DND-41 (cell line): ENCODE measurements at regions not wholly inside any gene's neighbourhood (a gene's known extent, or its start where the extent isn't known, plus 50 kb on each side); places are given as distances from the start of the nearest gene placed in this dataset.

Experiments used
- ATAC-seq: fragments of 200-7000 bp; cut with Tn5 transposase; 3 replicates; pipeline ENCODE4 v1.9.1; 2021; ENCODE audit warnings: low read depth; ENCODE audit not compliant: insufficient read depth
- DNase-seq: peaks from one replicate; pipeline ENCODE4 v3.0.0-alpha.2; 2020
- H2AFZ ChIP-seq: 2 replicates; pipeline ENCODE4 v1.6.0; 2012; ENCODE audit warnings: low read depth, low read length
- H3K27ac ChIP-seq: 2 replicates; pipeline ENCODE4 v1.5.1; 2012; ENCODE audit warnings: low read length, inconsistent platforms
- H3K27me3 ChIP-seq: fragments of 200-600 bp; sonication (generic); 2 replicates; pipeline ENCODE4 v1.6.0; 2012; ENCODE audit warnings: low read length, mild to moderate bottlenecking, inconsistent platforms; ENCODE audit not compliant: insufficient read depth, poor library complexity
- H3K36me3 ChIP-seq: 2 replicates; pipeline ENCODE4 v1.5.1; 2012; ENCODE audit warnings: low read length, inconsistent platforms; ENCODE audit not compliant: insufficient read depth
- H3K4me1 ChIP-seq: 2 replicates; pipeline ENCODE4 v1.5.1; 2012; ENCODE audit warnings: mild to moderate bottlenecking, low read length; ENCODE audit not compliant: insufficient read depth
- H3K4me2 ChIP-seq: 2 replicates; pipeline ENCODE4 v1.6.0; 2012; ENCODE audit warnings: mild to moderate bottlenecking, moderate library complexity, low read length, inconsistent platforms; ENCODE audit not compliant: insufficient read depth
- H3K4me3 ChIP-seq, 2 experiments: fragments of 200-600 bp in 1 of 2; shearing (Covaris generic) in 1 of 2; 2 replicates each; pipeline ENCODE4 v1.5.1; 2012 to 2016; ENCODE audit warnings: inconsistent platforms in 2 of 2, low read length in 2 of 2, mild to moderate bottlenecking in 2 of 2, low read depth in 1 of 2, moderate library complexity in 1 of 2
- H3K79me2 ChIP-seq: 2 replicates; pipeline ENCODE4 v1.6.0; 2012; ENCODE audit warnings: low read length, inconsistent platforms; ENCODE audit not compliant: insufficient read depth
- H3K9ac ChIP-seq: 2 replicates; pipeline ENCODE4 v1.6.0; 2012; ENCODE audit warnings: low read depth, mild to moderate bottlenecking, inconsistent platforms, low read length, moderate library complexity
- H3K9me3 ChIP-seq: 2 replicates; pipeline ENCODE4 v1.5.1; 2012; ENCODE audit warnings: low read length, moderate library complexity, mild to moderate bottlenecking, inconsistent platforms; ENCODE audit not compliant: insufficient read depth, severe bottlenecking
- H4K20me1 ChIP-seq: 2 replicates; pipeline ENCODE4 v1.6.0; 2012; ENCODE audit warnings: low read length; ENCODE audit not compliant: insufficient read depth
- CTCF ChIP-seq: IDR thresholded peaks from 2 replicates; pipeline ENCODE4 v1.5.1; 2012; ENCODE audit warnings: borderline replicate concordance, low read length, moderate library complexity, mild to moderate bottlenecking; ENCODE audit not compliant: poor library complexity, severe bottlenecking; ENCODE audit errors: extremely low read depth
- EZH2 ChIP-seq: IDR thresholded peaks from 3 replicates; pipeline ENCODE4 v1.6.1; 2012; ENCODE audit warnings: borderline replicate concordance, low read depth, mild to moderate bottlenecking, moderate library complexity, low read length, inconsistent platforms; ENCODE audit not compliant: severe bottlenecking

GRCh38 chr4:136441629-136442282, 1090.5 kb downstream of the PCDH18 start:
- Histone ChIP-seq H2AFZ (no peak overlapping the region), H3K36me3 (no peaks in the 10 kb centered on the region), H3K9me3 (peaks cover 10% of the 10 kb centered on the region), H3K4me1 (no peaks in the 10 kb centered on the region), H3K4me3 (no peak overlapping the region), H3K79me2 (no peaks in the 10 kb centered on the region), H3K9ac (no peak overlapping the region), H3K27me3 (no peaks in the 10 kb centered on the region), H3K27ac (no peak overlapping the region), H3K4me2 (no peak overlapping the region), H4K20me1 (no peaks in the 10 kb centered on the region)
- DNase-seq (no peak), ATAC-seq (no peak)
- TF ChIP-seq CTCF (no peak), EZH2 (no peak)

GRCh38 chr4:136438645-136439044, 1093.6 kb downstream of the PCDH18 start:
- no peak overlapping the region for H3K4me3 ChIP-seq
- H3K79me2 ChIP-seq, result no peaks in the 10 kb centered on the region
- no peaks in the 10 kb centered on the region for H3K4me1 ChIP-seq
- H3K9ac ChIP-seq, result no peak overlapping the region
- H2AFZ ChIP-seq, result no peak overlapping the region
- TF ChIP-seq CTCF (no peak), EZH2 (no peak)
- H3K27me3 ChIP-seq, result no peaks in the 10 kb centered on the region
- DNase-seq, result no peak
- H3K4me2 ChIP-seq, result no peak overlapping the region
- ATAC-seq, result no peak
- H3K9me3 ChIP-seq, result peaks cover 10% of the 10 kb centered on the region
- H3K36me3 ChIP-seq, result no peaks in the 10 kb centered on the region
- no peak overlapping the region for H3K27ac ChIP-seq
- no peaks in the 10 kb centered on the region for H4K20me1 ChIP-seq

- Histone ChIP-seq H3K4me2 (no peak overlapping the region), H3K9me3 (no peaks in the 10 kb centered on the region), H3K4me1 (no peaks in the 10 kb centered on the region), H2AFZ (no peak overlapping the region), H4K20me1 (no peaks in the 10 kb centered on the region), H3K27me3 (no peaks in the 10 kb centered on the region), H3K79me2 (no peaks in the 10 kb centered on the region), H3K27ac (no peak overlapping the region), H3K36me3 (no peaks in the 10 kb centered on the region), H3K4me3 (no peak overlapping the region), H3K9ac (no peak overlapping the region)
- no peak for DNase-seq
- ATAC-seq, result no peak
- no peak for TF ChIP-seq EZH2
- no peak for TF ChIP-seq CTCF
These were observed 1108.2 kb downstream of the PCDH18 start for GRCh38 chr4:136424052-136424451.
